HCT116 (cell line): ENCODE measurements at regions not wholly inside any gene's neighbourhood (a gene's known extent, or its start where the extent isn't known, plus 50 kb on each side); places are given as distances from the start of the nearest gene placed in this dataset.

Experiments
- ATAC-seq: fragments of 200-7000 bp; cut with Tn5 transposase; 2 replicates; pipeline ENCODE4 v1.9.1; 2020; ENCODE audit warnings: mild to moderate bottlenecking, moderate library complexity
- BruUV-seq: library from RNA; stranded (reverse); fragments of 400-500 nt; replicated peaks from 2 replicates; lab custom pipeline; 2021; lab: Mats Ljungman, UMichigan
- CTCF ChIA-PET: fragments of 300-600 bp; sonication (Branson Sonifier 250); formaldehyde crosslinking; loops from one replicate; lab custom pipeline; 2021; ENCODE audit warnings: antibody characterized with exemption; lab: Charles Lee
- POLR2A ChIA-PET: fragments of 300-600, 350-600 bp; sonication (Branson Sonifier 250); formaldehyde crosslinking; loops from one replicate; lab custom pipeline; 2021; ENCODE audit warnings: antibody characterized with exemption; lab: Charles Lee
- RAD21 ChIA-PET, 2 experiments: fragments of 300-600 bp; sonication (Branson Sonifier 250); formaldehyde crosslinking; loops; one replicate each; lab custom pipeline; 2023; ENCODE audit warnings: low total read pairs in 2 of 2; ENCODE audit not compliant: uncharacterized antibody in 2 of 2, unreplicated experiment in 2 of 2, low non-redundant PET in 1 of 2; lab: Charles Lee
- DNase-seq: peaks from one replicate; pipeline ENCODE4 v3.0.0-alpha.2; 2010; ENCODE audit warnings: low read depth, low spot score
- H2AFZ ChIP-seq: fragments of 200-600 bp; shearing (Covaris generic), sonication (generic); 2 replicates; pipeline ENCODE4 v1.6.1; 2017; ENCODE audit warnings: low read depth, mixed run types, mixed read lengths, antibody characterized with exemption, low read length; ENCODE audit not compliant: poor library complexity, severe bottlenecking
- H3K27ac ChIP-seq: 2 replicates; pipeline ENCODE4 v1.5.1; 2012; ENCODE audit warnings: low read depth, low read length
- H3K27me3 ChIP-seq: fragments of 200-600 bp; sonication (generic); 2 replicates; pipeline ENCODE4 v1.6.1; 2016; ENCODE audit warnings: mixed run types, low read length, mixed read lengths; ENCODE audit not compliant: insufficient read depth
- H3K36me3 ChIP-seq, 2 experiments: fragments of 200-500 bp in 1 of 2; fragments of 200-600 bp in 1 of 2; sonication (Bioruptor generic) in 1 of 2; sonication (generic) in 1 of 2; 2 replicates each; pipeline versions ENCODE4 v1.5.1 to v1.6.1; 2014 to 2016; ENCODE audit warnings: low read length in 2 of 2, inconsistent platforms in 1 of 2, mixed read lengths in 1 of 2, mixed run types in 1 of 2; ENCODE audit not compliant: insufficient read depth in 2 of 2, control insufficient read depth in 1 of 2
- H3K4me1 ChIP-seq, 2 experiments: fragments of 200-600 bp in 1 of 2; sonication (generic) in 1 of 2; 2 replicates each; pipeline versions ENCODE4 v1.5.1 to v1.6.1; 2012 to 2017; ENCODE audit warnings: low read length in 2 of 2, inconsistent platforms in 1 of 2, mild to moderate bottlenecking in 1 of 2, mixed read lengths in 1 of 2, mixed run types in 1 of 2, moderate library complexity in 1 of 2; ENCODE audit not compliant: insufficient read depth in 2 of 2, control insufficient read depth in 1 of 2
- H3K4me2 ChIP-seq: fragments of 200-600 bp; sonication (generic); 2 replicates; pipeline ENCODE4 v1.6.1; 2017; ENCODE audit warnings: mixed run types, low read length, mixed read lengths
- H3K4me3 ChIP-seq, 2 experiments: fragments of 200-600 bp in 1 of 2; sonication (generic) in 1 of 2; replicated peaks in 1 of 2; 2 replicates each; pipeline ENCODE4 v1.5.1; 2011 to 2016; ENCODE audit warnings: low read length in 2 of 2, control low read depth in 1 of 2, low read depth in 1 of 2, mild to moderate bottlenecking in 1 of 2, mixed read lengths in 1 of 2, mixed run types in 1 of 2
- H3K79me2 ChIP-seq: fragments of 200-600 bp; sonication (generic); 2 replicates; pipeline ENCODE4 v1.6.1; 2017; ENCODE audit warnings: mild to moderate bottlenecking, mixed run types, low read length, moderate library complexity, mixed read lengths; ENCODE audit not compliant: insufficient read depth
- H3K9ac ChIP-seq: fragments of 200-600 bp; sonication (generic); 2 replicates; pipeline ENCODE4 v1.6.1; 2016; ENCODE audit warnings: low read length, mixed read lengths
- H3K9me2 ChIP-seq: fragments of 200-600 bp; sonication (generic), shearing (Covaris generic); 2 replicates; pipeline ENCODE4 v1.6.1; 2017; ENCODE audit warnings: mixed run types, mild to moderate bottlenecking, moderate library complexity; ENCODE audit not compliant: insufficient read depth
- H3K9me3 ChIP-seq, 2 experiments: fragments of 200-500 bp in 1 of 2; fragments of 200-600 bp in 1 of 2; sonication (Bioruptor generic) in 1 of 2; sonication (generic) in 1 of 2; 2 replicates each; pipeline ENCODE4 v1.6.1; 2014 to 2017; ENCODE audit warnings: low read length in 2 of 2, mixed read lengths in 2 of 2, inconsistent platforms in 1 of 2, low read depth in 1 of 2, mild to moderate bottlenecking in 1 of 2, mixed run types in 1 of 2, moderate library complexity in 1 of 2; ENCODE audit not compliant: control insufficient read depth in 1 of 2, insufficient read depth in 1 of 2
- H4K20me1 ChIP-seq: fragments of 200-600 bp; sonication (generic), shearing (Covaris generic); 2 replicates; pipeline ENCODE4 v1.6.1; 2017; ENCODE audit warnings: mixed run types, mild to moderate bottlenecking, moderate library complexity; ENCODE audit not compliant: insufficient read depth
- ATF3 ChIP-seq: IDR thresholded peaks from 2 replicates; pipeline ENCODE4 v1.6.1; 2012
- CBX3 ChIP-seq: IDR thresholded peaks from 2 replicates; pipeline ENCODE4 v1.6.1; 2012; ENCODE audit warnings: low read depth
- CEBPB ChIP-seq: IDR thresholded peaks from 2 replicates; pipeline ENCODE4 v1.6.1; 2012; ENCODE audit warnings: low read depth
- EGR1 ChIP-seq: IDR thresholded peaks from 2 replicates; pipeline ENCODE4 v1.6.1; 2012; ENCODE audit warnings: low read depth
- ELF1 ChIP-seq: IDR thresholded peaks from 2 replicates; pipeline ENCODE4 v1.6.1; 2012; ENCODE audit warnings: low read depth, borderline replicate concordance
- EZH2 ChIP-seq: fragments of 200-600 bp; sonication (generic); IDR thresholded peaks from 2 replicates; pipeline ENCODE4 v1.6.1; 2017; ENCODE audit warnings: antibody characterized with exemption, mixed run types
- FOSL1 ChIP-seq: IDR thresholded peaks from 2 replicates; pipeline ENCODE4 v1.6.1; 2012; ENCODE audit warnings: low read depth
- JUND ChIP-seq: IDR thresholded peaks from 2 replicates; pipeline ENCODE4 v1.6.1; 2012
- POLR2A ChIP-seq: IDR thresholded peaks from 2 replicates; pipeline ENCODE4 v1.7.0; 2011; ENCODE audit warnings: borderline replicate concordance; ENCODE audit not compliant: insufficient read depth, insufficient read length; ENCODE audit errors: extremely low read depth
- POLR2AphosphoS5 ChIP-seq: IDR thresholded peaks from 2 replicates; pipeline ENCODE4 v1.6.1; 2011; ENCODE audit warnings: mild to moderate bottlenecking, low read depth, low read length, moderate library complexity
- RAD21 ChIP-seq: IDR thresholded peaks from 2 replicates; pipeline ENCODE4 v1.6.1; 2012; ENCODE audit warnings: low read depth, mild to moderate bottlenecking
- REST ChIP-seq: IDR thresholded peaks from 2 replicates; pipeline ENCODE4 v1.6.1; 2012; ENCODE audit warnings: low read depth
- SRF ChIP-seq: IDR thresholded peaks from 2 replicates; pipeline ENCODE4 v1.6.1; 2012; ENCODE audit warnings: low read depth
- YY1 ChIP-seq: IDR thresholded peaks from 2 replicates; pipeline ENCODE4 v1.6.1; 2011; ENCODE audit warnings: low read length, low read depth, moderate library complexity, mild to moderate bottlenecking; ENCODE audit not compliant: insufficient replicate concordance; ENCODE audit errors: extremely low read depth
- ZBTB33 ChIP-seq: IDR thresholded peaks from 2 replicates; pipeline ENCODE4 v1.6.1; 2011; ENCODE audit warnings: mild to moderate bottlenecking, low read length, moderate library complexity; ENCODE audit not compliant: insufficient replicate concordance; ENCODE audit errors: extremely low read depth
- ZFX ChIP-seq: fragments of 450-650 bp; IDR thresholded peaks from 2 replicates; pipeline ENCODE4 v1.6.1; 2017
- intact Hi-C: fragments of 100-400 bp; cut with micrococcal nuclease; formaldehyde crosslinking; loops from 2 replicates; pipeline ENCODE4 v1.10.0; 2022
- TF ChIP-seq, protein P1 (sequence below), 3 experiments: fragments of 200-600 bp in 1 of 3; sonication (generic) in 1 of 3; IDR thresholded peaks in 2 of 3; conservative IDR thresholded peaks in 1 of 3; 2 replicates each; pipeline ENCODE4 v1.5.1; 2012 to 2017; ENCODE audit warnings: low read depth in 2 of 3, low read length in 2 of 3, antibody characterized with exemption in 1 of 3, borderline replicate concordance in 1 of 3, control low read depth in 1 of 3, mild to moderate bottlenecking in 1 of 3, mixed read lengths in 1 of 3, mixed run types in 1 of 3, moderate library complexity in 1 of 3; ENCODE audit not compliant: insufficient read depth in 1 of 3

GRCh38 chr2:64913357-64913869 lies 75.8 kb upstream of the SLC1A4 start:
- peaks cover 2 to 11% of the 10 kb centered on the region in 2 experiments; a peak in 1 of 4 replicates for H3K4me1 ChIP-seq
- peak overlapping the region; percentile 8 for H2AFZ ChIP-seq
- no peak overlapping the region for H3K4me3 ChIP-seq
- TF ChIP-seq ZBTB33 (no peak), JUND (no peak), ZFX (no peak), CBX3 (no peak), YY1 (no peak), POLR2A (no peak), ATF3 (no peak), POLR2AphosphoS5 (no peak), CEBPB (no peak), ELF1 (no peak), EZH2 (no peak), RAD21 (peak; percentile 94), FOSL1 (no peak), SRF (no peak), EGR1 (no peak), REST (no peak)
- TF ChIP-seq, protein P1, sequence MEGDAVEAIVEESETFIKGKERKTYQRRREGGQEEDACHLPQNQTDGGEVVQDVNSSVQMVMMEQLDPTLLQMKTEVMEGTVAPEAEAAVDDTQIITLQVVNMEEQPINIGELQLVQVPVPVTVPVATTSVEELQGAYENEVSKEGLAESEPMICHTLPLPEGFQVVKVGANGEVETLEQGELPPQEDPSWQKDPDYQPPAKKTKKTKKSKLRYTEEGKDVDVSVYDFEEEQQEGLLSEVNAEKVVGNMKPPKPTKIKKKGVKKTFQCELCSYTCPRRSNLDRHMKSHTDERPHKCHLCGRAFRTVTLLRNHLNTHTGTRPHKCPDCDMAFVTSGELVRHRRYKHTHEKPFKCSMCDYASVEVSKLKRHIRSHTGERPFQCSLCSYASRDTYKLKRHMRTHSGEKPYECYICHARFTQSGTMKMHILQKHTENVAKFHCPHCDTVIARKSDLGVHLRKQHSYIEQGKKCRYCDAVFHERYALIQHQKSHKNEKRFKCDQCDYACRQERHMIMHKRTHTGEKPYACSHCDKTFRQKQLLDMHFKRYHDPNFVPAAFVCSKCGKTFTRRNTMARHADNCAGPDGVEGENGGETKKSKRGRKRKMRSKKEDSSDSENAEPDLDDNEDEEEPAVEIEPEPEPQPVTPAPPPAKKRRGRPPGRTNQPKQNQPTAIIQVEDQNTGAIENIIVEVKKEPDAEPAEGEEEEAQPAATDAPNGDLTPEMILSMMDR (IDR thresholded peaks at IDR 0.05 in 2 of 3, conservative IDR thresholded peaks at IDR 0.05 in 1 of 3; ENCODE audit: borderline replicate concordance in 1 of 3, insufficient read depth in 1 of 3, low read depth in 2 of 3, low read length in 2 of 3): peak; percentile 76 to 84 (median 84)
- TF ChIP-seq, all 23 proteins: peak for 2
- no peaks in the 10 kb centered on the region for H3K79me2 ChIP-seq
- no peaks in the 10 kb centered on the region for H3K9me2 ChIP-seq
- CTCF ChIA-PET: interaction anchor here (0.6 to 2.3 kb wide), 11 partner anchors 9 to 864 kb away, joined by 3 to 23 read pairs (median 4); partner anchors contain the start of gene AFTPH
- intact Hi-C loops: loop anchor here (1.0 to 2.0 kb wide), 3 partner anchors 327 to 582 kb away; no protein-coding TSS in a partner anchor
- BruUV-seq: no TSS peak
- H3K4me2 ChIP-seq: no peak overlapping the region
- DNase-seq (peak; percentile 53), ATAC-seq (peak; percentile 94)
- H3K27me3 ChIP-seq: no peaks in the 10 kb centered on the region
- no peaks in the 10 kb centered on the region for H3K36me3 ChIP-seq
- no peaks in the 10 kb centered on the region for H3K9me3 ChIP-seq
- POLR2A ChIA-PET: no interaction called here
- no peak overlapping the region for H3K9ac ChIP-seq
- RAD21 ChIA-PET: interaction anchor here (0.5 to 0.9 kb wide), 3 partner anchors 9 to 583 kb away, joined by 3 read pairs; partner anchors contain the start of gene AFTPH (in 1 of the 2)
- H3K27ac ChIP-seq: no peak overlapping the region
- no peaks in the 10 kb centered on the region for H4K20me1 ChIP-seq
